BE2C (cell line): ENCODE measurements at regions not wholly inside any gene's neighbourhood (a gene's known extent, or its start where the extent isn't known, plus 50 kb on each side); places are given as distances from the start of the nearest gene placed in this dataset.
A peak's percentile ranks its signal among the peaks of the same experiment; 100 is the strongest.

Experiments
- DNase-seq: peaks from one replicate; pipeline ENCODE4 v3.0.0-alpha.2; 2020
- H3K27me3 ChIP-seq: fragments of 250-450 bp; sonication (Bioruptor Pico); 2 replicates; pipeline ENCODE4 v1.5.1; 2020; ENCODE audit warnings: mild to moderate bottlenecking
- H3K36me3 ChIP-seq: fragments of 250-450 bp; sonication (Bioruptor Pico); 2 replicates; pipeline ENCODE4 v1.5.1; 2020; ENCODE audit warnings: mild to moderate bottlenecking
- H3K4me1 ChIP-seq: fragments of 250-450 bp; sonication (Bioruptor Pico); 2 replicates; pipeline ENCODE4 v1.5.1; 2020
- H3K4me3 ChIP-seq: 2 replicates; pipeline ENCODE4 v1.5.1; 2011; ENCODE audit warnings: low read depth, low read length
- H3K9me3 ChIP-seq: fragments of 250-450 bp; sonication (Bioruptor Pico); 2 replicates; pipeline ENCODE4 v1.5.1; 2020
- TF ChIP-seq, protein P1 (sequence below): IDR thresholded peaks from 2 replicates; pipeline ENCODE4 v1.5.1; 2012; ENCODE audit warnings: mild to moderate bottlenecking, low read depth, low read length

GRCh38 chr14:86299994-86300393 lies 770.0 kb downstream of the FLRT2 start:
- no peaks in the 10 kb centered on the region for H3K36me3 ChIP-seq
- H3K4me3 ChIP-seq, result no peak overlapping the region
- TF ChIP-seq, protein P1, sequence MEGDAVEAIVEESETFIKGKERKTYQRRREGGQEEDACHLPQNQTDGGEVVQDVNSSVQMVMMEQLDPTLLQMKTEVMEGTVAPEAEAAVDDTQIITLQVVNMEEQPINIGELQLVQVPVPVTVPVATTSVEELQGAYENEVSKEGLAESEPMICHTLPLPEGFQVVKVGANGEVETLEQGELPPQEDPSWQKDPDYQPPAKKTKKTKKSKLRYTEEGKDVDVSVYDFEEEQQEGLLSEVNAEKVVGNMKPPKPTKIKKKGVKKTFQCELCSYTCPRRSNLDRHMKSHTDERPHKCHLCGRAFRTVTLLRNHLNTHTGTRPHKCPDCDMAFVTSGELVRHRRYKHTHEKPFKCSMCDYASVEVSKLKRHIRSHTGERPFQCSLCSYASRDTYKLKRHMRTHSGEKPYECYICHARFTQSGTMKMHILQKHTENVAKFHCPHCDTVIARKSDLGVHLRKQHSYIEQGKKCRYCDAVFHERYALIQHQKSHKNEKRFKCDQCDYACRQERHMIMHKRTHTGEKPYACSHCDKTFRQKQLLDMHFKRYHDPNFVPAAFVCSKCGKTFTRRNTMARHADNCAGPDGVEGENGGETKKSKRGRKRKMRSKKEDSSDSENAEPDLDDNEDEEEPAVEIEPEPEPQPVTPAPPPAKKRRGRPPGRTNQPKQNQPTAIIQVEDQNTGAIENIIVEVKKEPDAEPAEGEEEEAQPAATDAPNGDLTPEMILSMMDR, result no peak
- H3K9me3 ChIP-seq, result no peaks in the 10 kb centered on the region
- H3K27me3 ChIP-seq, result no peaks in the 10 kb centered on the region
- DNase-seq, result no peak
- H3K4me1 ChIP-seq, result peaks cover 23% of the 10 kb centered on the region

DNA sequence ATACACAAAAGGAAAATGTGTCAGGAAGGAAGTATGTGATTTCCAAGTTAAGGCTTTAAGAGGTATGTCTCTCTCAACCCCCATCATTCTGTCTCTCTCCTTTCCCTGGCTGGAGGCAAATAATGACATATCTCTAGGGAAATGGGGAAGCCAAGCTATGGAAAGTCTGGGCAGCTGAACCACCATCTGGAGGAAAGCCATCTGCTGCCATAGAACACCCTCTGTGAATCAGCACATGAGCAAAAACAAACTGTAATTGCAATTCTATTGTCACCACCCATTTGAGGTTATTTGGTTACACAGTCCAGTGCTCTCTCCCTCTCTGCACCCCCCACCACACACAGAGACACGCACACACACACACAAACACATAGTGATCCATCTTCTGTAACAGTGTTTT lies 766.2 kb downstream of the FLRT2 start:
- Histone ChIP-seq H3K4me3 (no peak overlapping the region), H3K9me3 (no peaks in the 10 kb centered on the region), H3K36me3 (no peaks in the 10 kb centered on the region), H3K27me3 (no peaks in the 10 kb centered on the region), H3K4me1 (peaks cover 18% of the 10 kb centered on the region)
- TF ChIP-seq, protein P1, result no peak
- peak; percentile 73 for DNase-seq

DNA sequence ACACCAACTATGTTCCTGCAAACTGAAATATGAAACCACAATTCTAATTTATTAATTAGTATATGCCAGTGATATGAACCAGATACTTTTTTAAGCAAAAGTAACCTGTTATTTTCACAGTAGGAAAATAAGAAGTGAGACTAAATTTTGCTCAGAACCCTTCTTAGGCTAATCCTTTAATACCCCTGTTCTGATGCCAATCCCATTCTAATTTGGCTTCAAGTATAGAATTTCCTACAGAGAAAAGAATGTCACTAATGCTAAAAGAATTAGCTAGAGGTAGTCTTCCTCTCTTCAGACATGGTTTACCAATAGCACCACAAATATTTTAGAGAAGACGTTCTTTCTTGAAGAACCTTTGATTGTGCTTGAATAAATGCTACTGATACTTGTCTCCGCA lies 758.4 kb downstream of the FLRT2 start:
- TF ChIP-seq, protein P1, result no peak
- no peak for DNase-seq
- no peak overlapping the region for H3K4me3 ChIP-seq
- no peaks in the 10 kb centered on the region for H3K9me3 ChIP-seq
- no peaks in the 10 kb centered on the region for H3K27me3 ChIP-seq
- no peaks in the 10 kb centered on the region for H3K36me3 ChIP-seq
- H3K4me1 ChIP-seq, result no peaks in the 10 kb centered on the region

GRCh38 chr14:86279405-86279804 lies 749.5 kb downstream of the FLRT2 start:
- Histone ChIP-seq H3K4me1 (no peaks in the 10 kb centered on the region), H3K4me3 (no peak overlapping the region), H3K9me3 (no peaks in the 10 kb centered on the region), H3K27me3 (no peaks in the 10 kb centered on the region), H3K36me3 (no peaks in the 10 kb centered on the region)
- TF ChIP-seq, protein P1, result no peak
- no peak for DNase-seq

GRCh38 chr14:86257973-86258372 lies 728.0 kb downstream of the FLRT2 start:
- H3K9me3 ChIP-seq, result no peaks in the 10 kb centered on the region
- H3K36me3 ChIP-seq, result no peaks in the 10 kb centered on the region
- no peak overlapping the region for H3K4me3 ChIP-seq
- no peak for DNase-seq
- TF ChIP-seq, protein P1, result no peak
- no peaks in the 10 kb centered on the region for H3K27me3 ChIP-seq
- H3K4me1 ChIP-seq, result no peaks in the 10 kb centered on the region

- Histone ChIP-seq H3K27me3 (no peaks in the 10 kb centered on the region), H3K36me3 (no peaks in the 10 kb centered on the region), H3K4me1 (no peaks in the 10 kb centered on the region), H3K4me3 (no peak overlapping the region), H3K9me3 (no peaks in the 10 kb centered on the region)
- DNase-seq, result no peak
- TF ChIP-seq, protein P1, result no peak
Observed at GRCh38 chr14:86243158-86243557, 713.2 kb downstream of the FLRT2 start.
